ENCODE measurements at regions not wholly inside any gene's neighbourhood (a gene's known extent, or its start where the extent isn't known, plus 50 kb on each side); places are given as distances from the start of the nearest gene placed in this dataset. TPM values are rescaled to one million over a fixed set of nuclear protein-coding genes. Genes with fewer than 3 reads are reported as not detected.
"Not testable (repeated sequence)": the region's sequence is repeated elsewhere in the genome, so short reads cannot be mapped to it uniquely, and the experiment has no call there.

- WGBS, 3 donors, result 86% methylated on average over 5 of the region's 8 CpGs; no CpG with 5 or more reads in 2 of the 3 donors
- DNase-seq, result not testable (repeated sequence)
These were observed 89.4 kb downstream of the MALL start for GRCh38 chr2:110026126-110026785.

GRCh38 chr2:110028411-110028810, 87.2 kb downstream of the MALL start:
- 86 to 90% methylated on average over 9 to 10 of the region's 11 CpGs; no CpG with 5 or more reads in 1 of the 3 donors for WGBS, 3 donors
- H3K36me3 ChIP-seq; H3K27me3 ChIP-seq; H3K4me1 ChIP-seq (ENCODE audit: insufficient read depth); H3K9me3 ChIP-seq; DNase-seq; H3K4me3 ChIP-seq; intact Hi-C loops (cut with DNase I); H3K27ac ChIP-seq: not testable (repeated sequence)

More at GRCh38 chr2:110026126-110026785, 89.4 kb downstream of the MALL start:
- H3K27me3 ChIP-seq; H3K4me3 ChIP-seq; H3K9me3 ChIP-seq; H3K4me1 ChIP-seq (ENCODE audit: insufficient read depth); H3K36me3 ChIP-seq; H3K27ac ChIP-seq; intact Hi-C loops (cut with DNase I): not testable (repeated sequence)

GRCh38 chr2:110030894-110031293, 84.7 kb downstream of the MALL start:
- 86 to 88% methylated on average over 3 to 5 of the region's 6 CpGs; no CpG with 5 or more reads in 1 of the 3 donors for WGBS, 3 donors
- H3K4me1 ChIP-seq (ENCODE audit: insufficient read depth); H3K4me3 ChIP-seq; H3K27me3 ChIP-seq; H3K27ac ChIP-seq; intact Hi-C loops (cut with DNase I); H3K36me3 ChIP-seq; DNase-seq; H3K9me3 ChIP-seq: not testable (repeated sequence)

- intact Hi-C loops (cut with DNase I); H3K4me3 ChIP-seq; H3K27ac ChIP-seq; H3K36me3 ChIP-seq; H3K9me3 ChIP-seq; DNase-seq; H3K27me3 ChIP-seq; H3K4me1 ChIP-seq (ENCODE audit: insufficient read depth): not testable (repeated sequence)
- WGBS, 3 donors, result no CpG with 5 or more reads among the region's 3 CpGs
These were observed 83.8 kb downstream of the MALL start for GRCh38 chr2:110031722-110032327.

Small RNA genes in the stretch of these regions (small RNA-seq; reads per million reads assigned to genes)
- gene GPAA1P1, result not detected

Measured in ovary (tissue), 7 donors.